ENCODE measurements at regions not wholly inside any gene's neighbourhood (a gene's known extent, or its start where the extent isn't known, plus 50 kb on each side); places are given as distances from the start of the nearest gene placed in this dataset.

- DNase-seq: no peak
These were observed 427.2 kb downstream of the COG6 start for GRCh38 chr13:40082639-40083038.

DNA sequence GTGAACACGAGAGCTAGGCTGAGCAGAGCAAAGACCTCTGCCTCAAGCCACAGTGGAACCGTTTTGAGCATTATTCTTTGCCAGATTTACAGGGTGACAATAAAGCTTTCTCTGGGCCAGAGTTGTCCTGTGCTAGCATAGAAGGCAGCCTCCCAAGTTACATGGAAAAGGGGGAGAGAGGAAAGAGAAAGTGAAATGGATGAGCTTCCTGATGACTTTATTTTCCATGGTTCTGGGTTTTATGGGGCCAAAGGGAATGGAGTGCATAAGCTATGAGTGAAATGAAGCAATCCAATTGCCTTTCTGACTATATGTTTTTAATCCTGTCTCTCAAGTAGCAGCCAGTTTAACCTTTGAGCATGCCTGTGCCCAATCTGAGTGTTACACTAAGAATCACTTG, 428.4 kb downstream of the COG6 start:
- no peak for DNase-seq

DNA sequence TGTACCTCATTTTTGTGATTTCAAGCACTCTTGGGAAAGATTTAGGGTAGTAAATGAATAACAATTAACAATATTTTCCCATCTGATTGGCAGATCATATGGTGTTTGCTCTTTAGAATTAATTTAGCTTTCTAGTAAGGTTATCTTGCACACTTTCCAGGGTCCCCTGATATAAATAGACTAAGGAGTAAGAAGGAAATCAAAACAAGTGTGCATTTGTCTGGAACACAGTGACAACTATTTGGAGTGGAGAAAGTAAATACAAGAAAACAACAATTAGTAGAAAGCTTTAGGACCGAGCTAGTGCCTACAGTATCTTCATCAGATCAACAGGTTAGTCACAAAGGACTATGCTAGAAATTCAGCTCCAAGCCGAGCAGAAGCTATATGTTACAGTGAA, 429.5 kb downstream of the COG6 start:
- no peak for DNase-seq

GRCh38 chr13:40087091-40088002, 431.9 kb downstream of the COG6 start:
- peak; percentile 49 to 51 for DNase-seq

- peak; percentile 36 for DNase-seq
These were observed 438.6 kb downstream of the COG6 start for GRCh38 chr13:40094056-40094455.

- DNase-seq: no peak
These were observed 440.4 kb downstream of the COG6 start for GRCh38 chr13:40095695-40096356.

GRCh38 chr13:40096357-40096901, 441.0 kb downstream of the COG6 start:
- DNase-seq: no peak

DNA sequence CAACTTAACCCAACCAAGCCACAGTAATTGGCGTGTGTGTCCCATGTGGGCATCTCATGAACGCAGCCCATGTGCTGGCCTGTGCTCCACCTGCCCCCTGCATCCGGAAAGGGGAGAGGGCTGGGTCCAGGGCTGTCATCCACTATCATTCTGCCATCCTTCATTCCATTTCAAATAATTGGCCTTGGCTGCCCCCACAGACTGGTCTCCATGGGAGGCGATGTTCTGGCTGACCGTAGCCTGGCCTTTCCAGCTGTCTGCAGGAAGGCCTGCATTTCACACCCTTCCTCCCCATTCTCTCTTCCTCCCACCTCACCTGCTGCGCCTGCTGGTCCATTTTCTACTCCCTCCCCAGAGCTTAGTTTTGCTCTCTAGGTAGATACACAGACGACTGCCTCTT, 442.8 kb downstream of the COG6 start:
- DNase-seq: no peak

DNA sequence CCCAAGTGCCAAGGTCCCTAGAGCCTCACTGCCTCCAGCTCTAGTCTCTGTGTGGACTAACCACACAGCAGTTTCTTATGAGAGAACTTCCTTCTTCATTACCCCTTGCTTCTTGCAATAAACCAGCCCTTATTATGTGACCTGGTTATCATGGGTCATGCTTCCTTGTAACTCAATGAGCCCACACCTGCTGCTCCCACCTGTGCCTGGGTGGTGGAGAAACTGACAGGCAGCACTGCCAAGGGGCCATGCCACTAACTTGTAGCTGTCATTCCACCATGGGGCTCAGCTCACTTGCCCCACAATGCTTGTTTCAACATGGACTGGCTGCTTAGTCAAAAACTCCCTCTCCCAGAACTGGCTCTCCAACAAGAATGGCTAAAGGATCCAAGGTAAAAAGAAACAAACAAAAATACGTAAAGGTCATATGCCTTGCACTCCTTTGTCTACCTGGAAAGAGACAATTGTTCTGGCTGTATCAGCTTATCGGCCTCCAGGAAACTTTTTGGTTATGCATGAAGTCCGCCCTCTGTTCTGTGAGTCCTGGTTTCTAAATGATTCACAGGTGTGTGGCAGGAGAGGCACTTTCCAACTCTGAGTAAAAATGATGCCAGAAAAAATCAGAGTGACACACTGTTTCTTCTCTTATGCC, 446.4 kb downstream of the COG6 start:
- peak in 1 of 2 experiments; percentile 21 for DNase-seq

DNA sequence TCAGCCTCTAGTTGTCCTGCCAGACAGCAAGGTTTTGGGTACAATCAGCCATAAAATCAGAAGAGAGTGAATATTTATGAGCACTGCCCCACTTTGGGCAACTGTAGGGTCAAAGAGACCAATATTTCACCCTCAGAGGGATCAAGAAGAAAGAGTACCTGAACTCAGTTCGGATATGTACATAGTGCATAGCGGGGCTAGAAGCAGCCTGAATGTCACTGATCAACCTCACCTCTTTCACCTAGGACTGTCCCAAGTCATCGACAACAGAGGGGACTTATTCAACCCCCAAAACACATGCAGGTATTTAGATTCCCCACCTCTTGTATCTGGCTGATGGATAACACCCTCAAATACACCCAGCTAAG, 446.9 kb downstream of the COG6 start:
- no peak for DNase-seq

- DNase-seq: no peak
These were observed 447.4 kb downstream of the COG6 start for GRCh38 chr13:40102854-40103253.

GRCh38 chr13:40103864-40104263, 448.4 kb downstream of the COG6 start:
- no peak for DNase-seq

GRCh38 chr13:40105231-40105630, 449.8 kb downstream of the COG6 start:
- DNase-seq: no peak

DNA sequence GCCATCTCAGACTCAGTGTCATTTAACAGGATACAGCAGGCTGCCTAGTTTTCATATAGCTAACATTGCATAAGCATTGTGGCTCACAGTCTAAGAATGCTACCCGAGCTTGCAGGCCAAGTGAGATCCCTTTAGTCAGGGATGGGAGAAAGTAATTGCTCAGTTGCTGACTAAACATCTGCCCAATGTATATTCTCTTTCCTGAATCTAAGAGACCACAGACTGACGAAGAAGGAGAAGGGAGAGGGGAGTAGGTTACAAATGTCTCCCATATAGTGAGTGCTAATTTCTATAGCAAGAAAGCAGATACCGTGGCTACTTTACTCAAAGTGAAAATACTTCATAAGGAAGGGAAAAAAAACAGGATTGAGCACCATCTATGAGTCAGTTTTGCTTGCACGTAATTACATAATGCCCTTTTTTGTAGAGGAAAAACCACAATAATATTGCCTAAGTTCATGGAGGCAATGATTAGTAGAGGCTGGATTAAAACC, 453.9 kb downstream of the COG6 start:
- no peak for DNase-seq

DNA sequence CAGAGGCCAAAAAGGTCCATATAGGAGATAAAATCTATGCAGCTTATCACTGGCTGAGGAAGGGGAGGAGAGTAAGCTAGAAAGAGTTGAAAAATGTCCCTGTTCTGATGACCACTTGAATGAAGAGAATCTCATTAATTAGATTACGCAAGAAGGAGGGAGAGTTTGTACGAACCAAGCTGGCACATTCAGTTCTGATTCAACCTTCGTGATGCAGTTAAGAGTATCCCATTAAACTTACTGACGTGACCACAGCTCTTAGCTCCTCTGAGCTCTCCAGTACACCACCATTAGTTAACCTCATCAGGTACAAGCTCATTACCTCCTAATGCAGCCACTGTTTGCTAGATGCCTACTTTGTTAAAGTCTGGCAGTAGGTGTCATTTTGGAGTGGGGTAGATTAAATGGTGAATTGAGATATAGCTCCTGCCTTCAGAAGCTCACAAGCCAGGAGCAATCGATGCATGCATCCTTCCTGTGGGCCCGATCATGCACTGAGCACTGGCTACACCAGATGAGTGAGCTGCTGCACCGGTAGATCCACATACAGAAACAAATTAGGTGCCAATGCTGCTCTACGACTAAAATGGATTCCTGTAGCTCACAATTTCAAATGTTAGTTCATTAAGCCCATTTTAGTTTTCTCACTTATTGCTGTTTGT, 458.3 kb downstream of the COG6 start:
- no peak for DNase-seq

DNA sequence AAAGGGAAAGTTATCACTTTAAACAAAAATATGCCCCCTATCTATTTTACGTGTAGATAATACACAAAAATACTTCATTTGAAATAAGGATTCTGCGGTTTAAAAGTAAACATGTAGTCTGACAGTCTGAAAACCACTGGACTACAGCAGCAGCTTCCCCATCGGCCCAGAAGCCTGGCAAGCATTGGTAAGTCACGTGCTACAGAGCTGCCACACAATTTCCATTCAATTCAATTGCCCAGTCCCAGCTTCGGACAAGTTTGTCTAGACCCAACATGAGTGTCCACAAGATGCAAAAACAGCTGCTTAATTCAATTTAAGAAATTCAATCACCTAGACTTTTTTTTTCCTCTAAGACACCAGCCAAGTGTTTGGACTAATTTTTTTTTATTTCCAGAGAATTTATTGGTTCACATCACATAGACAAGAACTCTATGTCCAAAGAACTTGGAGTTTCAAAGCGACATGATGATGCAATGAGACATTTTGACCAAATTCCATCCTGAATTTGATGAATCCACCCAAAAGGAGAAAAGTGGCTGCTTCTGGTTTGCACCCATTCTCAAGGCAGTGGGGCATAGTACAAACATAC, 458.9 kb downstream of the COG6 start:
- DNase-seq: no peak

GRCh38 chr13:40115426-40115825, 460.0 kb downstream of the COG6 start:
- no peak for DNase-seq

DNA sequence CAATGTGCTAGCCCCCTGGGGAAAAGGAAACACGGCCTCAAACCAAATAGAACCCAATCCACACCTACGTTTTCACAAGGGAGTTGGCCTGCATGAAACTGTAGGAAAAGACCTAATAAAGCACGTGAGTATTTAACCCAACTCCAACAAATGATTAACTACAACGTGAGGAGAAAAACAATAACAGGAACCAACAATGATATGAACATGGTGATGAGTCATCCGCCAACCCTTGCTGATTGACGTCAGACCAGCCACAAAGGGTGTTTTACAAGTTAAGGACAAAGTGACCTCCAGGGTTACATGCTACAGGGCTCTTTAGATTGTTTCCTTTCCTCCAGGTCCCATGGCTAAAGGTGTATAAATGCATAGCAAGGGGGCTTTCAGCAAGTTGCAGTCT, 460.5 kb downstream of the COG6 start:
- DNase-seq: no peak

DNA sequence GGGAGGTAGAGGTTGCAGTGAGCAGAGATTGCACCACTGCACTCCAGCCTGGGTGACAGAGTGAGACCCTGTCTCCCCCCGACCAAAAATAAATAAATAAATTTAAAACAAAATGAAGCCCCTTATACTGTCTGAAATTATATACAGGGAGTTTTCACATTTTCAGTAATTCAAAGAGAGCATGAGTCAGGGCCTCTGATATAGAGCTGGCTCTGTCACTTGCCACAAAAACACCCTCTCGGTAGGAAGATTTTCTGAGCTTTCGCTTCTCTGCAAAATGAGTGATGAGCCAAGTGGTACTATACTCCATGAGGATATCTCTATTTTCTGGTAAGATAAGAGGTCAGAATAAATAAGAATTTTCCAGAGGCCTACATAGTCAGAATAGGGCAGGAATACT, 462.9 kb downstream of the COG6 start:
- no peak for DNase-seq

DNA sequence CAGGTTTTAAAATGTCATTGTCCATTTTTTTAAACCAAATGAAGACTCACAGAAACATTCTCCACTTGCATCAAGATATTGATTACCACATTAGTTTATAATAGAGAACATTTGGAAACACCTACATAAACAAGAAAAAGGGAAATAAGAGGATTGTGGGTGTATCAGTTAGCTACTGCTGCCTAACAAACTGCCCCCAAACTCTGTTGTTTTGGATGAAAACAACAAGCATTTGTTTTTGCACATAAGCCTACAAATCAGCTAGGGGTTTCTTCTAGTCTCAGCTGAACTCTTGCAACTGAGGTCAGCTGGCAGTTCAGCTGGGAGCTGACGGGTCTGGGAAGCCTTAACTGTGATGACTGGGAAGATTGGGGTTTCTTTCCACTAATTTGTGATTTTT, 464.4 kb downstream of the COG6 start:
- no peak for DNase-seq

DNA sequence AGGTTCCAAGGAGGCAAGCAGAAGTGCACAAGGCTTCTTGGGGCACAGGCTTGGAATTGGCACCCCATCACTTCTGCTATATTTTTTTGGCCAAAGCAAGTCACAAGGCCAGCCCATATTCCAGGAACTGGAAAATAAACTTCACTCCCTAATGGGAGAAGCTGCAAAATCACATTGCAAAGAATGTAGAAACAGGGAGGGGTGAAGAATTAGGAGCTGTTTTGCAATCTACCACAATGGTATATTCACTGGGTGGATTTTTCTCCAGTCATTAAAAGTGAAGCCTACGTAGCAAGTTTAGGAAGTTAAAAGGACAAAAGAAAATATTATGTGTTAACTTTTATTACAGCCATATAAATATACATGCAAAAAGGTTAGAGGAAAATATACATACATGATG, 464.8 kb downstream of the COG6 start:
- DNase-seq: no peak

GRCh38 chr13:40120781-40121180, 465.3 kb downstream of the COG6 start:
- DNase-seq: no peak

- no peak for DNase-seq
These were observed 466.3 kb downstream of the COG6 start for GRCh38 chr13:40121722-40122121.

Data from NCI-H526 (cell line).